GM20000 (cell line): ENCODE measurements at regions not wholly inside any gene's neighbourhood (a gene's known extent, or its start where the extent isn't known, plus 50 kb on each side); places are given as distances from the start of the nearest gene placed in this dataset.
"Not testable (repeated sequence)": the region's sequence is repeated elsewhere in the genome, so short reads cannot be mapped to it uniquely, and the experiment has no call there.

Source experiments
- DNase-seq: peaks from one replicate; pipeline ENCODE4 v3.0.0; 2012; ENCODE audit warnings: low spot score
- TF ChIP-seq, protein P1 (sequence below): IDR thresholded peaks from 2 replicates; pipeline ENCODE4 v1.5.1; 2012; ENCODE audit warnings: mild to moderate bottlenecking, control low read depth; ENCODE audit errors: extremely low read depth, missing control alignments

DNA sequence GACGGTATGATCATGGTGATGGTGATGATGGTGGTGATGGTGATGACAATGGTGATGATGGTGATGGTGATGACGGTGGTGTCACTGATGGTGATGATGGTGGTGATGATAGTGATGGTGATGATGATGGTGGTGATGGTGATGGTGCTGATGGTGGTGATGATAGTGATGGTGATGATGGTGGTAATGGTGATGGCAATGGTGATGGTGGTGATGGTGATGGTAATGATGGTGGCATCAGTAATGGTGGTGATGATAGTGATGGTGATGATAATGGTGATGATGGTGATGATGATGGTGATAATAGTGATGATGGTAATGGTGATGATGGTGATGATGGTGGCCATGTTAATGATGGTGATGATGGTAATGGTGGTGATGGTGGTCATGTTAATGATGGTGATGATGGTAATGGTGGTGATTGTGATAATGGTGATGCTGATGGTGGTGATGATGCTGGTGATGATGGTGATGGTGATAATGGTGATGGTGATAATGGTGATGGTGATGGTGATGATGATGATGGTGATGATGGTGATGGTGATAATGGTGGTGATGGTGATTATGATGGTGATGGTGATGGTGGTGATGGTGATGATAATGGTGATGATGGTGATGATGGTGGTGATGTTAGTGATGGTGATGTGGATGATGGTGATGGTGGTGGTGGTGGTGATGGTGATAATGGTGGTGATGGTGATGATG lies 107.2 kb downstream of the C16orf95 start:
- DNase-seq, result no peak
- TF ChIP-seq, protein P1, sequence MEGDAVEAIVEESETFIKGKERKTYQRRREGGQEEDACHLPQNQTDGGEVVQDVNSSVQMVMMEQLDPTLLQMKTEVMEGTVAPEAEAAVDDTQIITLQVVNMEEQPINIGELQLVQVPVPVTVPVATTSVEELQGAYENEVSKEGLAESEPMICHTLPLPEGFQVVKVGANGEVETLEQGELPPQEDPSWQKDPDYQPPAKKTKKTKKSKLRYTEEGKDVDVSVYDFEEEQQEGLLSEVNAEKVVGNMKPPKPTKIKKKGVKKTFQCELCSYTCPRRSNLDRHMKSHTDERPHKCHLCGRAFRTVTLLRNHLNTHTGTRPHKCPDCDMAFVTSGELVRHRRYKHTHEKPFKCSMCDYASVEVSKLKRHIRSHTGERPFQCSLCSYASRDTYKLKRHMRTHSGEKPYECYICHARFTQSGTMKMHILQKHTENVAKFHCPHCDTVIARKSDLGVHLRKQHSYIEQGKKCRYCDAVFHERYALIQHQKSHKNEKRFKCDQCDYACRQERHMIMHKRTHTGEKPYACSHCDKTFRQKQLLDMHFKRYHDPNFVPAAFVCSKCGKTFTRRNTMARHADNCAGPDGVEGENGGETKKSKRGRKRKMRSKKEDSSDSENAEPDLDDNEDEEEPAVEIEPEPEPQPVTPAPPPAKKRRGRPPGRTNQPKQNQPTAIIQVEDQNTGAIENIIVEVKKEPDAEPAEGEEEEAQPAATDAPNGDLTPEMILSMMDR, result no peak

DNA sequence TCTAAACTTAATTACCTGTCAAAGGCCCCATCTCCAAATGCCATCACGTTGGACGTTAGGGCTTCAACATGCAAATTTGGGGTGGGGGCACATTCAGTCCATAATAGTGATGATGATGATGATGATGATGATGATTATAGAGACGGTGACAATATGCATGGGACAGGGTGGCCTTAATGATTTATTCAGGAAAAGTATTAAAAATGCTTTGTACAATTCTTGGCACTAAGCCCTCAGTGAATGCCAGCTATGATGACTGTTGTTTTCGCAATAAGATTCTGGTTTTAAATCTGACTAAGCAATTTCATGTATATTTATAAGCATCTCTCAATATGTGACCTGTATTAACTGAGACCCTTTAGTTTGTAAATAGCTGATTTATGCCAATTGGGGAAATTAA lies 106.3 kb downstream of the C16orf95 start:
- TF ChIP-seq, protein P1, result no peak
- DNase-seq, result no peak

DNA sequence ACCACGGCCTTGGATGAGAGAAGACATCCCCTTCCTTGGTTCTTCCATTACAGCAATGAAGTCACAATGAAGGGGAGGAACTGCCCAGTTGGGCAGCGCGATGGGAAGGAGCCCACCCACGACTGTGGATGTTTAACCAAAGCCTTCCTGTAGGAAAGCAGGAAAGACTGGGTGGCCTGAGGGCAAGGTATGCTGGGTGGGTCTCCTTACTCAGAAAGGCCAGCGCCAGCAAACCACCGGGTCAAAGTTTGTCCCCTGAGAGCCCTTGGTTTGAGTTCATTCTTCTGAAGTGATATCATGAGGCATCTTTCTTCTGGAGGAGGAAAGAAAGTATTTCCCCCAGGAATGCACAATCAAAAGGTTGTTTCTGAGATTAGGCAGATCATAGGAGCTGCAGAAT lies 105.2 kb downstream of the C16orf95 start:
- no peak for DNase-seq
- TF ChIP-seq, protein P1, result no peak

DNA sequence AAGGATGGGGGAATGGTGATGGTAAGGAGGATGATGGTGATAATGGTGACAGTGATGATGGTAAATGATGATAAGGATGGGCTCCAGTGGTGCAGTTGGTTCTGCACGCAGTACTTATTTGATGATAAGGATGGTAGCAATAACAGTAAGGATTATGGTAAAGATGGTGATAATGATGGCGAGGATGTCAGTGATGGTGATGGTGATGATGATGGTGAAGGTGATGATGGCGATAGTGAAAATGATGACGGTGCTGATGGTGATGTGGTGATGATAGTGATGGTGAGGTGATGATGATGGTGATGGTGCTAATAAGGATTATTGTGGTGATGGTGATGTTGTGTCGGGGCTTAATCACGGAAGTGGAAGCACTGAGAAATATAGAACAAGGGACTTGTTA lies 103.7 kb downstream of the C16orf95 start:
- TF ChIP-seq, protein P1, result no peak
- no peak for DNase-seq

GRCh38 chr16:87216148-87216840 lies 100.9 kb downstream of the C16orf95 start:
- no peak for DNase-seq
- TF ChIP-seq, protein P1, result no peak

DNA sequence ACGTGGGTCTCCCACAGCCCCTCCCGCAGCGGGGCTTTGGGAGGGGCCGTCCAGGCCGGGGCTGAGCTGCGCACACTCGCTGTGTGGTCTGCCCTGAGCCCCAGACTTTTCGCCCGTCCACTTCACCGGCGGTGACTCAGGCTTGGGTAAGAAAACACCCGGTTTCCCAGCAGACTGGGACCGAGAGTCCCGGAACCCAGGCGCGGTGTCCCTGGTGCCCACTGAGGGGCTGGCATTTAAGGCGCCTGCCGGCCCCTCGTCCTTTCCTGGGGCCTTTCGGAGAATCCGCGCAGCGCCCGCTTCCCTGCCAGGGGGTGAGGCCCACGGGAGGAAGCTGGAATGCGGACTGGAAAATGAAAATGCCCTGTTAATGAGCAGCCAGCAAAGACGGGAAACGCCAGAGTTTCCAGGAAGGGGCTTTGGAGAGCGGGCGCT lies 100.3 kb downstream of the C16orf95 start:
- TF ChIP-seq, protein P1, result no peak
- DNase-seq, result no peak

- not testable (repeated sequence) for DNase-seq
These were observed 99.4 kb downstream of the C16orf95 start for GRCh38 chr16:87217802-87218201.
